ENCODE measurements at regions not wholly inside any gene's neighbourhood (a gene's known extent, or its start where the extent isn't known, plus 50 kb on each side); places are given as distances from the start of the nearest gene placed in this dataset.

DNA sequence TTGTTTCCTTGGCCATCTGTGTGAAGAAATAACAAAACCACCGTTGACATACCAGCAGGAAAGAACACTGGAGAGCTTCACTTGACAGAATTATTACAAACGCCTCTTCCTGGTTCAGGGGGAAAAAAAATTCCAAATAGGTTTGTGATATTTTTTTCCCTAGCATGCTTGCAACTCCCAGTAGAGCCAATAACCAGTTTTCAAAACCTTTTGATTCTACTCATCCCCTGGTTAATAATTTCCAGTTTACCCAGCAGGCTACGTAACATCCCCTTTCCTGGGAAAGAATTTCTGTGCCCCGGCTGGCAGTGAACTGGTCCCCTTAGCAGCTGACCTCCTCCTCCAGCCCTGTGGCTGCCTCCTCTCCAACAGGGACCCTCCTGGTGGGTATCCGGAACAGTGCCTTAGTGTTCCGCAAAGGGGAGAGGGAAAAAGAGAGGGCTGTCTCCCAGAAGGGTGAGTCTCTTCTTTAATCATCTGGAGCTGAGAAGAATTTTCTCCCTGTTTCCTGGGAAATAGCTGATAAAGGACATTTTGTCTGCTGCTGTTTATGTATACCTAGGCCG lies 72.8 kb upstream of the BOD1 start:
- peak in 1 of 2 donors; percentile 21 for DNase-seq (ENCODE audit: low read depth in 2 of 2)
- no peak overlapping the region for H3K4me3 ChIP-seq (replicated peaks in 1 of 2; ENCODE audit: low read depth in 2 of 2, low read length in 2 of 2)
- TF ChIP-seq, protein P1, sequence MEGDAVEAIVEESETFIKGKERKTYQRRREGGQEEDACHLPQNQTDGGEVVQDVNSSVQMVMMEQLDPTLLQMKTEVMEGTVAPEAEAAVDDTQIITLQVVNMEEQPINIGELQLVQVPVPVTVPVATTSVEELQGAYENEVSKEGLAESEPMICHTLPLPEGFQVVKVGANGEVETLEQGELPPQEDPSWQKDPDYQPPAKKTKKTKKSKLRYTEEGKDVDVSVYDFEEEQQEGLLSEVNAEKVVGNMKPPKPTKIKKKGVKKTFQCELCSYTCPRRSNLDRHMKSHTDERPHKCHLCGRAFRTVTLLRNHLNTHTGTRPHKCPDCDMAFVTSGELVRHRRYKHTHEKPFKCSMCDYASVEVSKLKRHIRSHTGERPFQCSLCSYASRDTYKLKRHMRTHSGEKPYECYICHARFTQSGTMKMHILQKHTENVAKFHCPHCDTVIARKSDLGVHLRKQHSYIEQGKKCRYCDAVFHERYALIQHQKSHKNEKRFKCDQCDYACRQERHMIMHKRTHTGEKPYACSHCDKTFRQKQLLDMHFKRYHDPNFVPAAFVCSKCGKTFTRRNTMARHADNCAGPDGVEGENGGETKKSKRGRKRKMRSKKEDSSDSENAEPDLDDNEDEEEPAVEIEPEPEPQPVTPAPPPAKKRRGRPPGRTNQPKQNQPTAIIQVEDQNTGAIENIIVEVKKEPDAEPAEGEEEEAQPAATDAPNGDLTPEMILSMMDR (IDR thresholded peaks at IDR 0.05; ENCODE audit: low read depth, low read length) = no peak

DNA sequence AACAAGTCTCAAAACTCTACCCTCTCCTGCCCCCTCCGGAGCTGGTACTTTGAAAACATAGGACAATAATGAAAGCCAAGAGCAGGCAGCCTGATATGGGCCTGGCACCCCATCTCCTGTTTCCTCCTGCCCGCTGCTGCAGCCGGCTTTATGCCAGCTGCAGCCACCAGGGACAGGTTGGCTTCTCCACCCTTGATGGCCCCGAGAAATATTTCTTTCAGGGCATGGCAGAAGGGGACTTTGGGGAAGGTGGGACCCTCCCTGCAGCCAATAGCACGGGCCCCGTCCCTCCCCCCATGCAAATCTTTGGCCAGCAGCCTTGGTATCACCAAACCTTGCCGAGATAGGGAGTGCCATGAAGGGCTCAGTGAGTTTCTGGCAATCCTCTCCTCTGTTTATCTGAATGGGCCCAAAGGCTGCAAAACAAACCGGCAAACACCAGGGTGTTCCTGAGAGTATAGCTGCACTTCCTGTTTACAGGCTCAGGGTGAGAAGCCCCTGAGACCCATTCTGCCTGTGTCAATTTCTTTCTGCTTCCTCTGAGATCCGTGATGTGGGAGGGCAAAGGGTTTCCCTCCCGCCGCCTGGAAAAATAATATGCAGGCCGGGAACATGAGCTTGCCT lies 73.4 kb upstream of the BOD1 start:
- TF ChIP-seq, protein P1 (IDR thresholded peaks at IDR 0.05; ENCODE audit: low read depth, low read length) = no peak
- no peak overlapping the region for H3K4me3 ChIP-seq (replicated peaks in 1 of 2; ENCODE audit: low read depth in 2 of 2, low read length in 2 of 2)
- peak in 1 of 2 donors; percentile 16 for DNase-seq (ENCODE audit: low read depth in 2 of 2)

DNA sequence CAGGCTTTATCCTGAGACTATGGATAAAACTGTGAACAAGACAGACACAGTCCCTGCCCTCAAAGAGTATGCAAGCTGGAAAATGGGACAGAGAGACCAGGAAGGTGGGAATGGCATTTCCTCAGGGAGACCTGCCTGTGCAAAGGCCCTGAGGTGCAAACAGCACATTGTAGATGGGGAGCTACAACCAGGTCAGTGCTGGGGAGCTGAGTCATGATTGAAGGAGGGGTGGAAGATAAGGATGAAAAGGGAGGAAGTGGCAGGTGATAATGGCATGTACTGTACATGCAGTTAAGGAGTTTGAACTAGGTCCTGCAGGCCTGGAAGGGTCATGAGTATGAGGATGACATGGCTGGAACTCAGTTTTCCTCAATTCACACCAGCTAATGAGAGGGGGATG lies 75.5 kb upstream of the BOD1 start:
- no peak overlapping the region for H3K4me3 ChIP-seq (replicated peaks in 1 of 2; ENCODE audit: low read depth in 2 of 2, low read length in 2 of 2)
- DNase-seq (ENCODE audit: low read depth in 2 of 2) = no peak
- TF ChIP-seq, protein P1 (IDR thresholded peaks at IDR 0.05; ENCODE audit: low read depth, low read length) = no peak

DNA sequence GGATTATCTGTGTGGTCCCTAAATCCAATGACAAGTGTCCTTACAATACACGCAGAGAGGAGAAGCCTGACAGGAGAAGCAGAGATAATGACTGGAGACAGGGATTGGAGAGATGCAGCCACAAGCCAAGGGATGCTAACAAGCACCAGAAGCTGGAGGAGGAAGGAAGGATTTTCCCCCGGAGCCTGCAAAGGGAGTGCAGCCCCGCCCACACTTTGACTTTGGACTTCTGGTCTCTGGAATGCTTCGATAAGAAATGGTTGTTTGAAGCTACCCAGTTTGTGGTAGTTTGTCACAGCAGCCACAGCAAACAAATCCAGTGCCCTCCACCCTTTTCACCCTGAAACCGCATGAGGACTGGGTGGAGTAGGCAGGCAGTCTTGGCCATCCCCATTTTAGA lies 77.2 kb upstream of the BOD1 start:
- H3K4me3 ChIP-seq (replicated peaks in 1 of 2; ENCODE audit: low read depth in 2 of 2, low read length in 2 of 2) = no peak overlapping the region
- TF ChIP-seq, protein P1 (IDR thresholded peaks at IDR 0.05; ENCODE audit: low read depth, low read length) = no peak

DNA sequence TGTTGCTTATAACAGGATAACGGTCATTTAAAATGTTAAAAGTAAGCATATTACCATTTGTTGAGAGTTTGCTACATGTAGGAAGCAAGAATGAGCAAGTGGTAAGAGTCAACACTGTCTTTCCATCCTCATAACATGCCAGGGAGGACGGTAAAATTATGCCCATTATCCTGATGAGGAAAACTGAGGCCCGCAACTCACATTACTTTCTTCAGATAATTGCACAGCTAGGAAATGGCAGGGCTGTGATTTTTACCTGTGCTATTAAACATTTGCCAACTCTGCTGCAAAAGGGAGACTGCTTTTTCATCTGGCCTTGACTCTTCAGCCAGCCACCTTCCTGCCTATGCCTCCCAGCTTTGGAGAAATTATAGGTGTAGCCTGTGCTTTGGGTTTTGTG lies 79.8 kb upstream of the BOD1 start:
- no peak overlapping the region for H3K4me3 ChIP-seq (replicated peaks in 1 of 2; ENCODE audit: low read depth in 2 of 2, low read length in 2 of 2)
- TF ChIP-seq, protein P1 (IDR thresholded peaks at IDR 0.05; ENCODE audit: low read depth, low read length) = no peak
- DNase-seq (ENCODE audit: low read depth in 2 of 2) = no peak

More for the DNA sequence above, 77.2 kb upstream of the BOD1 start:
- no peak for DNase-seq (ENCODE audit: low read depth in 2 of 2)

DNA sequence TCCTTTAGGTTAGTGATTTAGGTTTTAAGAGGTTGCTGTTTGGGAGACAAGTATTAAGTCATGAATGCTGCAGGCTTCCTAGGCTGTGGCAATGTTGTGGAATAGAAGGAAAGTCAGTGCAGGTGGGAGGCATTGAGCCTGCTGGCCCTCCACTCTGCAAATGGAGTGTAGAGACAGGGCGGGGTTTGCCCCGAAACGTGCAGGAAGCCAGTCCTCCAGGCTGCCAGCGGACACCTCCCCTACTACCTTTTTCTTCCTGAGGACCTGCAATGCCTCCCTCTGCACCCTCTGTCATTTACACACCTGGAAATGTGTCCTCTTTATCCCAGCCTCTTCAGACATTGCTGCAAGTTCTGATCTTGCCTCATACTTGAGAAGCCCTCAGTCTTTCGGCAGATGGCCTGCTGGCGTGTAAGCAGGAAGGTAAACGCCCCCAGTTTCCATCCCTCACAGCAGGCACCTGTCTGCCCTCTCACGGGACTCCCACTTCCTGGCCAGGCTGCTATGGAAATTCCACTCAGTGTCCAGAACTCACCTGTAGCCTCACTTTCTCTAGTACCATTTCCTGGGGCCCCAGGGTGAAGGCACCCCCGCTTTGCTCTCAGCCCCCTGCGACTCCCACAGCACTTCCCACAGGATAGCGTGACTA lies 81.6 kb upstream of the BOD1 start:
- no peak overlapping the region for H3K4me3 ChIP-seq (replicated peaks in 1 of 2; ENCODE audit: low read depth in 2 of 2, low read length in 2 of 2)
- DNase-seq (ENCODE audit: low read depth in 2 of 2) = no peak
- TF ChIP-seq, protein P1 (IDR thresholded peaks at IDR 0.05; ENCODE audit: low read depth, low read length) = no peak
